NT2/D1 (cell line): ENCODE measurements at regions not wholly inside any gene's neighbourhood (a gene's known extent, or its start where the extent isn't known, plus 50 kb on each side); places are given as distances from the start of the nearest gene placed in this dataset.

ENCODE experiments used
- SUZ12 ChIP-seq: IDR thresholded peaks from 2 replicates; pipeline ENCODE4 v1.6.1; 2011; ENCODE audit not compliant: insufficient read length, insufficient read depth; ENCODE audit errors: extremely low read depth
- YY1 ChIP-seq: IDR thresholded peaks from 2 replicates; pipeline ENCODE4 v1.6.1; 2011; ENCODE audit not compliant: insufficient read length, insufficient read depth
- ZNF274 ChIP-seq: IDR thresholded peaks from 2 replicates; pipeline ENCODE4 v1.6.1; 2011; ENCODE audit warnings: mild to moderate bottlenecking, low read depth, low read length

DNA sequence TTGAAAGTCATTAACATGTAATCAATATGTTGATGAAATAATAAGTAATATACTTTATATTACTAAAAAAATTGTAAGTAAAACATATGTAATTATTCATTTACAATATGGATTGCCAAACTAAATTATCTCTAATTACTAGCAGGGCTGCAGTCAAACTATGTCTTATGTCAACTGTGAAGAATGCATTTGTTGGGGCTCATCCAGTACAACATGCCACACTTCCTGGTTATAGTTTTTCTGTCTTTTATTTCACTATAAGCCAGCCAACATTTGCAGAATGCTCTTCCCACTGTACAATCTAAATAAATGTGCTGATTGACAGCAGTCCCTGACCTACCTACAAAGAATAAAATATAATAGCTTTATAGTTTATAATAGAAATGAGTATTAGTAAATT is 975.4 kb upstream of the NDST4 start:
- no peak for TF ChIP-seq ZNF274
- no peak for TF ChIP-seq YY1
- no peak for TF ChIP-seq SUZ12
